ENCODE measurements at regions not wholly inside any gene's neighbourhood (a gene's known extent, or its start where the extent isn't known, plus 50 kb on each side); places are given as distances from the start of the nearest gene placed in this dataset.

GRCh38 chr13:95403349-95404140, 102.3 kb upstream of the ABCC4 start:
- no peak for TF ChIP-seq CTCF (IDR thresholded peaks at IDR 0.05)
- no peak for TF ChIP-seq EZH2 (IDR thresholded peaks at IDR 0.05)

Measured in neural progenitor cell (in vitro differentiated cells).